ENCODE measurements at regions not wholly inside any gene's neighbourhood (a gene's known extent, or its start where the extent isn't known, plus 50 kb on each side); places are given as distances from the start of the nearest gene placed in this dataset.
A peak's percentile ranks its signal among the peaks of the same experiment; 100 is the strongest.

GRCh38 chr6:122524056-122524455 lies 52.4 kb upstream of the SERINC1 start:
- DNase-seq (ENCODE audit: low read depth), result no peak

- DNase-seq (ENCODE audit: low read depth), result peak; percentile 5
These were observed 58.9 kb upstream of the SERINC1 start for GRCh38 chr6:122530440-122531046.

GRCh38 chr6:122548281-122548680 lies 61.9 kb upstream of the PKIB start:
- no peak for DNase-seq (ENCODE audit: low read depth)

- no peak for DNase-seq (ENCODE audit: low read depth)
These were observed 61.4 kb upstream of the PKIB start for GRCh38 chr6:122548820-122549219.

GRCh38 chr6:122553697-122554096 lies 56.5 kb upstream of the PKIB start:
- DNase-seq (ENCODE audit: low read depth), result no peak

GRCh38 chr6:122555561-122555960 lies 54.6 kb upstream of the PKIB start:
- no peak for DNase-seq (ENCODE audit: low read depth)

GRCh38 chr6:122558080-122558479 lies 52.1 kb upstream of the PKIB start:
- DNase-seq (ENCODE audit: low read depth), result no peak

Data from activated T-cell treated with anti-CD3 and anti-CD28 coated beads for 1 hour (primary cell).